ENCODE measurements at regions not wholly inside any gene's neighbourhood (a gene's known extent, or its start where the extent isn't known, plus 50 kb on each side); places are given as distances from the start of the nearest gene placed in this dataset.

- no peak for ATAC-seq
- no peaks in the 10 kb centered on the region for H3K9me3 ChIP-seq
- no peak for TF ChIP-seq POLR2A (IDR thresholded peaks at IDR 0.05)
- TF ChIP-seq CTCF (IDR thresholded peaks at IDR 0.05 in 4 of 5, conservative IDR thresholded peaks at IDR 0.05 in 1 of 5), result no peak
- H3K36me3 ChIP-seq, result no peaks in the 10 kb centered on the region
- H3K27me3 ChIP-seq, result no peaks in the 10 kb centered on the region
- H3K4me1 ChIP-seq, result no peaks in the 10 kb centered on the region
- in situ Hi-C loops (cut with MboI; ENCODE audit: low sequenced_read_pairs in 4 of 4), result no loop called here
- no peak overlapping the region for H3K27ac ChIP-seq
- intact Hi-C loops (cut with DNase I; ENCODE audit: low total_unique reads), result no loop called here
- no peak overlapping the region for H3K4me3 ChIP-seq
- DNase-seq, result no peak
Measured at GRCh38 chr4:156137679-156138473, 184.2 kb upstream of the CTSO start.

DNA sequence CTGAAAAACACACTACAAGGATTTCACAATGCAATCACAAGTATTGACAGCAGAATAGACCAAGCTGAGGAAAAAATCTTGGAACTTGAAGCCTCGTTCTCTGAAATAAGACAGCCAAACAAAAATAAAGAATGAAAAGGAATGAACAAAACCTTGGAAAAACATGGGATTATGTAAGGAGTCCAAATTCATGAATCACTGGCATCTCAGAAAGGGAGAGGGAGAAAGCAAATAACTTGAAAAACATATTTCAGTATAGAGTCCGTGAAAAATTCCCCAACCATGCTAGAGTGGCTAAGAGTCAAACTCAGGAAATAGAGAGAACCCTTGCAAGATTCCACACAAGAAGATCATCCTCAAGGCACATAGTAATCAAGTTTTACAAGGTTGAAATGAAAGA is 178.5 kb upstream of the CTSO start:
- no peak overlapping the region for H3K27ac ChIP-seq

GRCh38 chr4:156128616-156129015 is 174.9 kb upstream of the CTSO start:
- no peak for ATAC-seq
- Histone ChIP-seq H3K4me1 (no peaks in the 10 kb centered on the region), H3K27ac (no peak overlapping the region), H3K36me3 (no peaks in the 10 kb centered on the region), H3K27me3 (no peaks in the 10 kb centered on the region), H3K4me3 (no peak overlapping the region), H3K9me3 (no peaks in the 10 kb centered on the region)
- in situ Hi-C loops (cut with MboI; ENCODE audit: low sequenced_read_pairs in 4 of 4) (no loop called here), intact Hi-C loops (cut with DNase I; ENCODE audit: low total_unique reads) (no loop called here)
- DNase-seq, result no peak
- TF ChIP-seq POLR2A (IDR thresholded peaks at IDR 0.05) (no peak), CTCF (IDR thresholded peaks at IDR 0.05 in 4 of 5, conservative IDR thresholded peaks at IDR 0.05 in 1 of 5) (no peak)

More for the DNA sequence above, 178.5 kb upstream of the CTSO start:
- DNase-seq (no peak), ATAC-seq (no peak)
- Histone ChIP-seq H3K27me3 (no peaks in the 10 kb centered on the region), H3K4me1 (no peaks in the 10 kb centered on the region), H3K9me3 (no peaks in the 10 kb centered on the region), H3K4me3 (no peak overlapping the region), H3K36me3 (no peaks in the 10 kb centered on the region)
- TF ChIP-seq CTCF (IDR thresholded peaks at IDR 0.05 in 4 of 5, conservative IDR thresholded peaks at IDR 0.05 in 1 of 5) (no peak), POLR2A (IDR thresholded peaks at IDR 0.05) (no peak)
- in situ Hi-C loops (cut with MboI; ENCODE audit: low sequenced_read_pairs in 4 of 4) (no loop called here), intact Hi-C loops (cut with DNase I; ENCODE audit: low total_unique reads) (no loop called here)

GRCh38 chr4:156118507-156119220 is 165.0 kb upstream of the CTSO start:
- ATAC-seq, result no peak
- no peak for TF ChIP-seq POLR2A (IDR thresholded peaks at IDR 0.05)
- TF ChIP-seq CTCF (IDR thresholded peaks at IDR 0.05 in 4 of 5, conservative IDR thresholded peaks at IDR 0.05 in 1 of 5), result no peak
- H3K4me1 ChIP-seq, result no peaks in the 10 kb centered on the region
- H3K27ac ChIP-seq, result no peak overlapping the region
- no peaks in the 10 kb centered on the region for H3K36me3 ChIP-seq
- H3K9me3 ChIP-seq, result no peaks in the 10 kb centered on the region
- in situ Hi-C loops (cut with MboI; ENCODE audit: low sequenced_read_pairs in 4 of 4), result no loop called here
- intact Hi-C loops (cut with DNase I; ENCODE audit: low total_unique reads), result no loop called here
- H3K27me3 ChIP-seq, result no peaks in the 10 kb centered on the region
- H3K4me3 ChIP-seq, result no peak overlapping the region
- no peak for DNase-seq

Data from gastrocnemius medialis (tissue), 4 donors.